Neural cell (in vitro differentiated cells): ENCODE measurements at regions not wholly inside any gene's neighbourhood (a gene's known extent, or its start where the extent isn't known, plus 50 kb on each side); places are given as distances from the start of the nearest gene placed in this dataset.

ENCODE experiments used
- H2AFZ ChIP-seq: fragments of 200-600, 300-800 bp; sonication (generic), shearing (Covaris generic); 2 replicates; pipeline ENCODE4 v1.6.0; 2014; ENCODE audit warnings: low read depth, mild to moderate bottlenecking, antibody characterized with exemption, low read length, moderate library complexity
- H3F3A ChIP-seq: fragments of 200-600 bp; shearing (Covaris generic); 2 replicates; pipeline ENCODE4 v1.6.1; 2016; ENCODE audit warnings: mild to moderate bottlenecking, moderate library complexity, mixed read lengths, antibody characterized with exemption, low read length; ENCODE audit not compliant: insufficient read depth, poor library complexity, severe bottlenecking
- H3K27ac ChIP-seq: fragments of 200-600, 300-800 bp; sonication (generic), shearing (Covaris generic); 2 replicates; pipeline ENCODE4 v1.5.1; 2014; ENCODE audit warnings: mild to moderate bottlenecking, low read length, moderate library complexity
- H3K27me3 ChIP-seq: fragments of 300-800, 200-600 bp; sonication (generic), shearing (Covaris generic); 2 replicates; pipeline ENCODE4 v1.6.0; 2014; ENCODE audit warnings: mild to moderate bottlenecking, low read depth, low read length, moderate library complexity; ENCODE audit not compliant: insufficient read depth
- H3K36me3 ChIP-seq: fragments of 300-800, 200-600 bp; sonication (generic), shearing (Covaris generic); 2 replicates; pipeline ENCODE4 v1.5.1; 2014; ENCODE audit warnings: mild to moderate bottlenecking, antibody characterized with exemption, low read length, moderate library complexity; ENCODE audit not compliant: insufficient read depth
- H3K4me2 ChIP-seq: fragments of 300-800, 200-600 bp; sonication (generic), shearing (Covaris generic); 2 replicates; pipeline ENCODE4 v1.6.0; 2014; ENCODE audit warnings: mild to moderate bottlenecking, low read length
- H3K4me3 ChIP-seq: fragments of 300-800, 200-600 bp; sonication (generic), shearing (Covaris generic); 2 replicates; pipeline ENCODE4 v1.5.1; 2014; ENCODE audit warnings: mild to moderate bottlenecking, low read length, moderate library complexity
- H3K79me2 ChIP-seq: fragments of 200-600 bp; shearing (Covaris generic); replicated peaks from 2 replicates; pipeline ENCODE4 v1.6.0; 2014; ENCODE audit warnings: mild to moderate bottlenecking, low read length, moderate library complexity; ENCODE audit not compliant: insufficient read depth
- H3K9ac ChIP-seq: fragments of 300-800, 200-600 bp; sonication (generic), shearing (Covaris generic); 2 replicates; pipeline ENCODE4 v1.6.1; 2016; ENCODE audit warnings: mild to moderate bottlenecking, low read length, mixed read lengths
- H3K9me2 ChIP-seq: fragments of 200-600 bp; shearing (Covaris generic); 2 replicates; pipeline ENCODE4 v1.6.1; 2016; ENCODE audit warnings: mild to moderate bottlenecking, low read length, mixed read lengths; ENCODE audit not compliant: insufficient read depth
- H3K9me3 ChIP-seq: fragments of 200-600, 300-800 bp; sonication (generic), shearing (Covaris generic); 2 replicates; pipeline ENCODE4 v1.6.1; 2016; ENCODE audit warnings: mild to moderate bottlenecking, mixed run types, low read length, moderate library complexity, mixed read lengths
- H4K20me1 ChIP-seq: fragments of 200-600 bp; shearing (Covaris generic); 2 replicates; pipeline ENCODE4 v1.6.1; 2016; ENCODE audit warnings: mild to moderate bottlenecking, mixed run types; ENCODE audit not compliant: insufficient read depth
- CTCF ChIP-seq: fragments of 450-650 bp; IDR thresholded peaks from 2 replicates; pipeline ENCODE4 v1.5.1; 2014; ENCODE audit warnings: antibody characterized with exemption, mild to moderate bottlenecking, moderate library complexity; ENCODE audit not compliant: poor library complexity, severe bottlenecking
- EP300 ChIP-seq: fragments of 450-650 bp; conservative IDR thresholded peaks from 2 replicates; pipeline ENCODE4 v1.6.1; 2014; ENCODE audit warnings: antibody characterized with exemption, mild to moderate bottlenecking, moderate library complexity; ENCODE audit not compliant: poor library complexity, severe bottlenecking
- EZH2 ChIP-seq: fragments of 200-600, 300-800 bp; shearing (Covaris generic), sonication (generic); IDR thresholded peaks from 2 replicates; pipeline ENCODE4 v1.6.1; 2014; ENCODE audit warnings: antibody characterized with exemption, low read length, borderline replicate concordance, mild to moderate bottlenecking; ENCODE audit not compliant: insufficient read depth, poor library complexity, severe bottlenecking
- MXI1 ChIP-seq: fragments of 450-650 bp; conservative IDR thresholded peaks from 2 replicates; pipeline ENCODE4 v1.6.1; 2014; ENCODE audit warnings: antibody characterized with exemption, mild to moderate bottlenecking; ENCODE audit not compliant: poor library complexity, severe bottlenecking
- POLR2AphosphoS5 ChIP-seq: IDR thresholded peaks from 2 replicates; pipeline ENCODE4 v1.6.1; 2012
- RAD21 ChIP-seq: fragments of 450-650 bp; conservative IDR thresholded peaks from 2 replicates; pipeline ENCODE4 v1.6.1; 2014; ENCODE audit warnings: antibody characterized with exemption, mild to moderate bottlenecking, moderate library complexity
- REST ChIP-seq: IDR thresholded peaks from 2 replicates; pipeline ENCODE4 v1.6.1; 2012; ENCODE audit warnings: borderline replicate concordance
- SMC3 ChIP-seq: fragments of 450-650 bp; conservative IDR thresholded peaks from 2 replicates; pipeline ENCODE4 v1.6.1; 2014; ENCODE audit warnings: antibody characterized with exemption, mild to moderate bottlenecking, moderate library complexity; ENCODE audit not compliant: poor library complexity
- TAF1 ChIP-seq: IDR thresholded peaks from 2 replicates; pipeline ENCODE4 v1.6.1; 2012; ENCODE audit warnings: low read depth

- Histone ChIP-seq H3K4me2 (no peak overlapping the region), H4K20me1 (no peaks in the 10 kb centered on the region), H3K79me2 (no peaks in the 10 kb centered on the region), H3K27me3 (no peaks in the 10 kb centered on the region), H3K36me3 (no peaks in the 10 kb centered on the region), H3K9ac (no peak overlapping the region), H3K4me3 (no peak overlapping the region), H2AFZ (no peak overlapping the region), H3F3A (no peaks in the 10 kb centered on the region), H3K9me2 (no peaks in the 10 kb centered on the region), H3K9me3 (no peaks in the 10 kb centered on the region), H3K27ac (no peak overlapping the region)
- TF ChIP-seq POLR2AphosphoS5 (no peak), MXI1 (no peak), REST (no peak), TAF1 (no peak), EZH2 (no peak), SMC3 (no peak), EP300 (no peak), RAD21 (no peak), CTCF (no peak)
Observed at GRCh38 chr2:226355600-226355999, 444.0 kb downstream of the IRS1 start.

- Histone ChIP-seq H3K79me2 (no peaks in the 10 kb centered on the region), H3F3A (no peaks in the 10 kb centered on the region), H3K9me3 (no peaks in the 10 kb centered on the region), H3K9me2 (no peaks in the 10 kb centered on the region), H3K27ac (no peak overlapping the region), H3K4me2 (no peak overlapping the region), H2AFZ (no peak overlapping the region), H3K9ac (no peak overlapping the region), H3K4me3 (no peak overlapping the region), H3K36me3 (no peaks in the 10 kb centered on the region), H3K27me3 (no peaks in the 10 kb centered on the region), H4K20me1 (no peaks in the 10 kb centered on the region)
- TF ChIP-seq TAF1, result no peak
- TF ChIP-seq POLR2AphosphoS5, result no peak
- TF ChIP-seq MXI1, result no peak
- no peak for TF ChIP-seq EZH2
- TF ChIP-seq SMC3, result no peak
- no peak for TF ChIP-seq REST
- TF ChIP-seq CTCF, result no peak
- TF ChIP-seq RAD21, result no peak
- no peak for TF ChIP-seq EP300
Observed at GRCh38 chr2:226354434-226354833, 445.2 kb downstream of the IRS1 start.
